ENCODE measurements at regions not wholly inside any gene's neighbourhood (a gene's known extent, or its start where the extent isn't known, plus 50 kb on each side); places are given as distances from the start of the nearest gene placed in this dataset.

GRCh38 chr3:164397462-164397861 is 680.8 kb downstream of the SI start:
- H3K36me3 ChIP-seq: no peaks in the 10 kb centered on the region
- H3K27ac ChIP-seq: no peak overlapping the region
- DNase-seq: no peak
- H3K27me3 ChIP-seq: no peaks in the 10 kb centered on the region
- intact Hi-C loops (cut with DNase I): no loop called here
- H3K4me1 ChIP-seq: no peaks in the 10 kb centered on the region
- ATAC-seq: no peak
- H3K4me3 ChIP-seq: no peak overlapping the region
- no peak for TF ChIP-seq CTCF (IDR thresholded peaks at IDR 0.05)
- no peaks in the 10 kb centered on the region for H3K9me3 ChIP-seq

GRCh38 chr3:164393171-164393570 is 685.1 kb downstream of the SI start:
- Histone ChIP-seq H3K27ac (no peak overlapping the region), H3K36me3 (no peaks in the 10 kb centered on the region), H3K27me3 (no peaks in the 10 kb centered on the region), H3K9me3 (no peaks in the 10 kb centered on the region), H3K4me1 (no peaks in the 10 kb centered on the region), H3K4me3 (no peak overlapping the region)
- intact Hi-C loops (cut with DNase I): no loop called here
- DNase-seq (no peak), ATAC-seq (no peak)
- TF ChIP-seq CTCF (IDR thresholded peaks at IDR 0.05): no peak

GRCh38 chr3:164390046-164390445 is 688.2 kb downstream of the SI start:
- Histone ChIP-seq H3K9me3 (no peaks in the 10 kb centered on the region), H3K27ac (no peak overlapping the region), H3K36me3 (no peaks in the 10 kb centered on the region), H3K27me3 (no peaks in the 10 kb centered on the region), H3K4me3 (no peak overlapping the region), H3K4me1 (no peaks in the 10 kb centered on the region)
- DNase-seq (no peak), ATAC-seq (no peak)
- intact Hi-C loops (cut with DNase I): no loop called here
- no peak for TF ChIP-seq CTCF (IDR thresholded peaks at IDR 0.05)

- Histone ChIP-seq H3K36me3 (no peaks in the 10 kb centered on the region), H3K4me3 (no peak overlapping the region), H3K4me1 (no peaks in the 10 kb centered on the region), H3K27me3 (no peaks in the 10 kb centered on the region), H3K27ac (no peak overlapping the region), H3K9me3 (no peaks in the 10 kb centered on the region)
- intact Hi-C loops (cut with DNase I): no loop called here
- ATAC-seq: no peak
- DNase-seq: no peak
- TF ChIP-seq CTCF (IDR thresholded peaks at IDR 0.05): no peak
Observed at GRCh38 chr3:164387236-164387635, 691.1 kb downstream of the SI start.

GRCh38 chr3:164380156-164380555 is 698.1 kb downstream of the SI start:
- intact Hi-C loops (cut with DNase I): no loop called here
- no peaks in the 10 kb centered on the region for H3K27me3 ChIP-seq
- no peaks in the 10 kb centered on the region for H3K9me3 ChIP-seq
- H3K4me1 ChIP-seq: no peaks in the 10 kb centered on the region
- TF ChIP-seq CTCF (IDR thresholded peaks at IDR 0.05): no peak
- no peak overlapping the region for H3K27ac ChIP-seq
- H3K4me3 ChIP-seq: no peak overlapping the region
- no peak for ATAC-seq
- H3K36me3 ChIP-seq: no peaks in the 10 kb centered on the region
- DNase-seq: no peak

- DNase-seq: no peak
- no peaks in the 10 kb centered on the region for H3K36me3 ChIP-seq
- H3K4me1 ChIP-seq: no peaks in the 10 kb centered on the region
- H3K27me3 ChIP-seq: no peaks in the 10 kb centered on the region
- no peak for TF ChIP-seq CTCF (IDR thresholded peaks at IDR 0.05)
- no peak overlapping the region for H3K27ac ChIP-seq
- no peak for ATAC-seq
- intact Hi-C loops (cut with DNase I): no loop called here
- H3K9me3 ChIP-seq: no peaks in the 10 kb centered on the region
- no peak overlapping the region for H3K4me3 ChIP-seq
Observed at GRCh38 chr3:164377466-164377865, 700.8 kb downstream of the SI start.

Measured in upper lobe of right lung (tissue), 1 donor.